ENCODE measurements at regions not wholly inside any gene's neighbourhood (a gene's known extent, or its start where the extent isn't known, plus 50 kb on each side); places are given as distances from the start of the nearest gene placed in this dataset.

- ChIA-PET CTCF (interaction anchor here (0.7 to 1.4 kb wide), 8 partner anchors 10 to 121 kb away, joined by 3 to 5 read pairs (median 3); partner anchors contain the start of gene FOXF1), POLR2A (interaction anchor here (1.0 kb wide), 1 partner anchor 19 kb away, joined by 3 read pairs; no protein-coding TSS in a partner anchor)
- BruUV-seq (replicated peaks) = no TSS peak
- Histone ChIP-seq H3K27me3 (ENCODE audit: control insufficient read depth in 2 of 2, insufficient read depth in 2 of 2, low read length in 2 of 2) (no peaks in the 10 kb centered on the region), H3K27ac (ENCODE audit: insufficient read depth, low read depth, low read length) (peak overlapping the region; percentile 84), H3K4me2 (ENCODE audit: insufficient read depth, low read length) (peak overlapping the region; percentile 32), H3K9me1 (replicated peaks; ENCODE audit: control insufficient read depth, extremely low read depth, insufficient read depth, low read length) (no peaks in the 10 kb centered on the region), H3K4me1 (ENCODE audit: control insufficient read depth, extremely low read depth, insufficient read depth, low read length) (peaks cover 46% of the 10 kb centered on the region), H3K79me2 (ENCODE audit: control insufficient read depth, insufficient read depth, low read length) (no peaks in the 10 kb centered on the region), H3K4me3 (replicated peaks in 1 of 3; ENCODE audit: insufficient read depth in 1 of 3, low read depth in 1 of 3, low read length in 3 of 3) (no peak overlapping the region), H2AFZ (ENCODE audit: low read depth, low read length) (peak overlapping the region; percentile 44), H3K36me3 (ENCODE audit: control insufficient read depth in 2 of 2, extremely low read depth in 1 of 2, insufficient read depth in 2 of 2, low read length in 2 of 2) (no peaks in the 10 kb centered on the region), H3K9me3 (replicated peaks; ENCODE audit: control insufficient read depth, insufficient read depth, low read length) (no peaks in the 10 kb centered on the region), H4K20me1 (replicated peaks; ENCODE audit: control insufficient read depth, extremely low read depth, insufficient read depth, low read length) (no peaks in the 10 kb centered on the region), H3K9ac (replicated peaks; ENCODE audit: extremely low read depth, insufficient read depth, low read length) (peak overlapping the region; percentile 32)
- intact Hi-C loops (cut with micrococcal nuclease) (loop anchor here (2.0 kb wide), 2 partner anchors 18 to 56 kb away; no protein-coding TSS in a partner anchor), dilution Hi-C loops (cut with MboI; ENCODE audit: extremely low pct_ligation_motif_present, low sequenced_read_pairs) (no loop called here)
- FAIRE-seq (peak; percentile 94), DNase-seq (ENCODE audit: low read depth, low spot score) (peak; percentile 86)
- TF ChIP-seq JUN (IDR thresholded peaks at IDR 0.05; ENCODE audit: borderline replicate concordance, insufficient read depth, insufficient read length, low read depth) (peak; percentile 55), EZH2 (IDR thresholded peaks at IDR 0.05; ENCODE audit: borderline replicate concordance, low read depth, low read length, severe bottlenecking) (no peak), POLR2AphosphoS5 (IDR thresholded peaks at IDR 0.05; ENCODE audit: insufficient read depth, low read depth, low read length) (peak; percentile 77), POLR2A (IDR thresholded peaks at IDR 0.05; ENCODE audit: low read depth, low read length) (no peak), MYC (IDR thresholded peaks at IDR 0.05; ENCODE audit: low read depth, low read length) (peak; percentile 90), FOS (IDR thresholded peaks at IDR 0.05; ENCODE audit: borderline replicate concordance, insufficient read depth, low read length) (peak; percentile 80), GATA2 (IDR thresholded peaks at IDR 0.05; ENCODE audit: insufficient read depth, insufficient read length, low read depth, low read length) (peak; percentile 98), CTCF (IDR thresholded peaks at IDR 0.05; ENCODE audit: extremely low read depth in 1 of 2, insufficient read depth in 1 of 2, low read depth in 1 of 2, low read length in 2 of 2) (no peak)
- TF ChIP-seq, protein P1, sequence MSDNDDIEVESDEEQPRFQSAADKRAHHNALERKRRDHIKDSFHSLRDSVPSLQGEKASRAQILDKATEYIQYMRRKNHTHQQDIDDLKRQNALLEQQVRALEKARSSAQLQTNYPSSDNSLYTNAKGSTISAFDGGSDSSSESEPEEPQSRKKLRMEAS (IDR thresholded peaks at IDR 0.05; ENCODE audit: insufficient read depth, insufficient read length) = peak; percentile 58
Measured at GRCh38 chr16:86396901-86397311, 113.4 kb upstream of the FOXF1 start.

All from endothelial cell of umbilical vein (primary cell).